ENCODE measurements at regions not wholly inside any gene's neighbourhood (a gene's known extent, or its start where the extent isn't known, plus 50 kb on each side); places are given as distances from the start of the nearest gene placed in this dataset.

DNA sequence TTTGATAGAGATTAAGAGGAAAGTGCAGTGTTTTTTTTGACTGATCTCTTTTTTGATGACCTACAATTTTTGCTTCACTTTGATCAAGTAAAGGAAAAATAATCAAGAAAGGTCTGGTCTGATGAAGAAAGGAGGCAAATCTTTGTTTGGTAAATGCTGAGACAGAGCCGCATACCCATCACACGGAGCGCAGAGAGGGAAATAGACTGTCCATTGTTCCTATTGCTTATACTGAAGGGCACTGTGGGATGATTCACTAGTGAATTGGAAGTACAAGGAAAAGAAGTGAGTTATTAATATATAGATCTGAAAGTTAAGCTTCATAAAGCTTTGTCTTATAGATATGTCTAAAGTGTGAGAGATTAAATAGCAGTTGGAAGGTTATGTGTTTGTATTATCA, 455.1 kb downstream of the PLCL1 start:
- TF ChIP-seq, protein P1, sequence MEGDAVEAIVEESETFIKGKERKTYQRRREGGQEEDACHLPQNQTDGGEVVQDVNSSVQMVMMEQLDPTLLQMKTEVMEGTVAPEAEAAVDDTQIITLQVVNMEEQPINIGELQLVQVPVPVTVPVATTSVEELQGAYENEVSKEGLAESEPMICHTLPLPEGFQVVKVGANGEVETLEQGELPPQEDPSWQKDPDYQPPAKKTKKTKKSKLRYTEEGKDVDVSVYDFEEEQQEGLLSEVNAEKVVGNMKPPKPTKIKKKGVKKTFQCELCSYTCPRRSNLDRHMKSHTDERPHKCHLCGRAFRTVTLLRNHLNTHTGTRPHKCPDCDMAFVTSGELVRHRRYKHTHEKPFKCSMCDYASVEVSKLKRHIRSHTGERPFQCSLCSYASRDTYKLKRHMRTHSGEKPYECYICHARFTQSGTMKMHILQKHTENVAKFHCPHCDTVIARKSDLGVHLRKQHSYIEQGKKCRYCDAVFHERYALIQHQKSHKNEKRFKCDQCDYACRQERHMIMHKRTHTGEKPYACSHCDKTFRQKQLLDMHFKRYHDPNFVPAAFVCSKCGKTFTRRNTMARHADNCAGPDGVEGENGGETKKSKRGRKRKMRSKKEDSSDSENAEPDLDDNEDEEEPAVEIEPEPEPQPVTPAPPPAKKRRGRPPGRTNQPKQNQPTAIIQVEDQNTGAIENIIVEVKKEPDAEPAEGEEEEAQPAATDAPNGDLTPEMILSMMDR (IDR thresholded peaks at IDR 0.05) = no peak
- TF ChIP-seq POLR2AphosphoS5 (IDR thresholded peaks at IDR 0.05) = no peak

All from stomach (tissue), 4 donors.